IMR-90 (cell line): ENCODE measurements at regions not wholly inside any gene's neighbourhood (a gene's known extent, or its start where the extent isn't known, plus 50 kb on each side); places are given as distances from the start of the nearest gene placed in this dataset.

Experiments used
- ATAC-seq: fragments of 200-7000 bp; cut with Tn5 transposase; 2 replicates; pipeline ENCODE4 v1.9.1; 2020; ENCODE audit warnings: low read depth, mild to moderate bottlenecking, moderate library complexity
- BruUV-seq: library from RNA; stranded (reverse); fragments of 400-500 nt; replicated peaks from 2 replicates; lab custom pipeline; 2021; lab: Mats Ljungman, UMichigan
- CTCF ChIA-PET: fragments of 300-600 bp; formaldehyde crosslinking; extraction: SDS; loops from one replicate; lab custom pipeline; 2021; ENCODE audit warnings: antibody characterized with exemption; lab: Yijun Ruan, JAX
- POLR2A ChIA-PET: fragments of 300-600 bp; sonication (Branson Sonifier 250); formaldehyde crosslinking; loops from one replicate; lab custom pipeline; 2022; ENCODE audit warnings: antibody characterized with exemption; ENCODE audit not compliant: unreplicated experiment; lab: Charles Lee
- DNase-seq: peaks from one replicate; pipeline ENCODE4 v3.0.0; 2013
- H2AFZ ChIP-seq: replicated peaks from 2 replicates; pipeline ENCODE3; 2013; ENCODE audit warnings: low read length, mild to moderate bottlenecking; ENCODE audit not compliant: poor library complexity
- H2AK5ac ChIP-seq: 2 replicates; pipeline ENCODE4 v1.6.1; 2013; ENCODE audit warnings: low read depth, low read length, inconsistent platforms
- H2AK9ac ChIP-seq: replicated peaks from 2 replicates; pipeline ENCODE3; 2013; ENCODE audit warnings: mild to moderate bottlenecking, low read depth, low read length, moderate library complexity; ENCODE audit not compliant: poor library complexity
- H2BK120ac ChIP-seq: 2 replicates; pipeline ENCODE4 v1.6.1; 2013; ENCODE audit warnings: low read depth, low read length, inconsistent platforms
- H2BK15ac ChIP-seq: 3 replicates; pipeline ENCODE4 v1.6.1; 2013; ENCODE audit warnings: low read depth, low read length, inconsistent platforms
- H2BK20ac ChIP-seq: 2 replicates; pipeline ENCODE4 v1.6.1; 2013; ENCODE audit warnings: low read depth, mild to moderate bottlenecking, inconsistent platforms, low read length, moderate library complexity
- H2BK5ac ChIP-seq: 2 replicates; pipeline ENCODE4 v1.6.1; 2013; ENCODE audit warnings: mild to moderate bottlenecking, low read depth, low read length, inconsistent platforms; ENCODE audit not compliant: poor library complexity, severe bottlenecking
- H3K14ac ChIP-seq: replicated peaks from 2 replicates; pipeline ENCODE4 v1.6.1; 2013; ENCODE audit warnings: low read depth, low read length, inconsistent platforms
- H3K18ac ChIP-seq: 2 replicates; pipeline ENCODE4 v1.6.1; 2013; ENCODE audit warnings: low read depth, low read length, control low read depth
- H3K23ac ChIP-seq: 2 replicates; pipeline ENCODE4 v1.6.1; 2013; ENCODE audit warnings: low read depth, low read length, inconsistent platforms
- H3K27ac ChIP-seq: 2 replicates; pipeline ENCODE4 v1.5.1; 2013; ENCODE audit warnings: mild to moderate bottlenecking, control low read depth, low read length; ENCODE audit not compliant: insufficient read depth
- H3K27me3 ChIP-seq: 2 replicates; pipeline ENCODE4 v1.6.1; 2013; ENCODE audit warnings: low read length; ENCODE audit not compliant: control insufficient read depth, insufficient read depth
- H3K36me3 ChIP-seq: 2 replicates; pipeline ENCODE4 v1.6.1; 2013; ENCODE audit warnings: low read length, mixed read lengths; ENCODE audit not compliant: control insufficient read depth, insufficient read depth
- H3K4ac ChIP-seq: 2 replicates; pipeline ENCODE4 v1.6.1; 2013; ENCODE audit warnings: low read depth, low read length, inconsistent platforms
- H3K4me1 ChIP-seq: 2 replicates; pipeline ENCODE4 v1.6.1; 2013; ENCODE audit warnings: low read length, mixed read lengths; ENCODE audit not compliant: control insufficient read depth, insufficient read depth
- H3K4me2 ChIP-seq: 2 replicates; pipeline ENCODE4 v1.6.1; 2013; ENCODE audit warnings: low read depth, mild to moderate bottlenecking, control low read depth, low read length, moderate library complexity
- H3K4me3 ChIP-seq: 2 replicates; pipeline ENCODE4 v1.5.1; 2013; ENCODE audit warnings: low read depth, mild to moderate bottlenecking, control low read depth, low read length, moderate library complexity; ENCODE audit not compliant: insufficient read depth
- H3K56ac ChIP-seq: 2 replicates; pipeline ENCODE4 v1.6.1; 2013; ENCODE audit warnings: low read length, inconsistent platforms; ENCODE audit not compliant: insufficient read depth; ENCODE audit errors: extremely low read depth
- H3K79me1 ChIP-seq, 2 experiments: 2 replicates each; pipeline ENCODE4 v1.6.1; 2013; ENCODE audit warnings: low read length in 2 of 2, inconsistent platforms in 1 of 2, low read depth in 1 of 2
- H3K9ac ChIP-seq: 2 replicates; pipeline ENCODE4 v1.6.1; 2013; ENCODE audit warnings: low read depth, low read length, control low read depth
- H3K9me1 ChIP-seq: 2 replicates; pipeline ENCODE4 v1.6.1; 2013; ENCODE audit warnings: low read length, inconsistent platforms; ENCODE audit not compliant: insufficient read depth
- H3K9me3 ChIP-seq: 2 replicates; pipeline ENCODE4 v1.6.1; 2013; ENCODE audit warnings: low read length; ENCODE audit not compliant: control insufficient read depth, insufficient read depth
- H4K20me1 ChIP-seq: 2 replicates; pipeline ENCODE4 v1.6.1; 2013; ENCODE audit warnings: low read length, inconsistent platforms; ENCODE audit not compliant: insufficient read depth
- H4K5ac ChIP-seq: 2 replicates; pipeline ENCODE4 v1.6.1; 2013; ENCODE audit warnings: mild to moderate bottlenecking, low read depth, low read length, control low read depth
- H4K8ac ChIP-seq, 2 experiments: 2 replicates each; pipeline ENCODE4 v1.6.1; 2013; ENCODE audit warnings: low read depth in 2 of 2, low read length in 2 of 2, control low read depth in 1 of 2, inconsistent platforms in 1 of 2
- H4K91ac ChIP-seq: 2 replicates; pipeline ENCODE4 v1.6.1; 2013; ENCODE audit warnings: low read depth, low read length, inconsistent platforms; ENCODE audit not compliant: insufficient read depth
- CHD1 ChIP-seq: IDR thresholded peaks from 2 replicates; pipeline ENCODE4 v1.6.1; 2012; ENCODE audit warnings: low read depth, low read length, improper control_type of control experiment
- FOS ChIP-seq: fragments of 150-350 bp; IDR thresholded peaks from 2 replicates; pipeline ENCODE4 v1.6.1; 2016; ENCODE audit warnings: low read depth, low read length
- MAFK ChIP-seq: IDR thresholded peaks from 2 replicates; pipeline ENCODE4 v1.6.1; 2012; ENCODE audit warnings: low read depth, low read length, improper control_type of control experiment
- MAZ ChIP-seq: IDR thresholded peaks from 2 replicates; pipeline ENCODE4 v1.6.1; 2012; ENCODE audit warnings: low read depth, mild to moderate bottlenecking, low read length, improper control_type of control experiment, moderate library complexity, borderline replicate concordance
- NFE2L2 ChIP-seq: fragments of 150-350 bp; IDR thresholded peaks from 2 replicates; pipeline ENCODE4 v1.6.1; 2016; ENCODE audit warnings: low read depth, mild to moderate bottlenecking, low read length
- RAD21 ChIP-seq: IDR thresholded peaks from 2 replicates; pipeline ENCODE4 v1.6.1; 2012; ENCODE audit warnings: low read length, improper control_type of control experiment
- RCOR1 ChIP-seq: IDR thresholded peaks from 2 replicates; pipeline ENCODE4 v1.6.1; 2012; ENCODE audit warnings: mild to moderate bottlenecking, low read length, improper control_type of control experiment; ENCODE audit not compliant: insufficient replicate concordance
- RFX5 ChIP-seq: IDR thresholded peaks from 2 replicates; pipeline ENCODE4 v1.8.0; 2012; ENCODE audit warnings: low read depth, mild to moderate bottlenecking, low read length, moderate library complexity
- SMC3 ChIP-seq: fragments of 150-350 bp; IDR thresholded peaks from 2 replicates; pipeline ENCODE4 v1.6.1; 2016; ENCODE audit warnings: low read depth, mild to moderate bottlenecking, antibody characterized with exemption, low read length, moderate library complexity
- WGBS, 2 experiments: methylation state at CpG; one replicate each; pipeline versions ENCODE4 v1.1.5 to v1.1.7; 2013; ENCODE audit warnings: missing lambda C conversion rate in 2 of 2; ENCODE audit not compliant: insufficient read length in 1 of 2; ENCODE audit errors: extremely low coverage in 2 of 2; 5-methylcytosine and 5-hydroxymethylcytosine counted together
- dilution Hi-C: fragments of 300-500 bp; cut with HindIII; formaldehyde crosslinking; loops from one replicate; pipeline ENCODE4 v1.14.3; 2018; ENCODE audit warnings: low sequenced_read_pairs; ENCODE audit not compliant: unreplicated experiment
- in situ Hi-C: fragments of 300-500 bp; cut with MboI; formaldehyde crosslinking; loops from 3 replicates; pipeline ENCODE4 v1.14.3; 2019; ENCODE audit warnings: low sequenced_read_pairs, inconsistent platforms, mixed read lengths
- intact Hi-C: fragments of 100-400 bp; cut with micrococcal nuclease; formaldehyde crosslinking; loops from 2 replicates; pipeline ENCODE4 v1.10.0; 2022
- TF ChIP-seq, protein P1 (sequence below): fragments of 150-350 bp; IDR thresholded peaks from 2 replicates; pipeline ENCODE4 v1.6.1; 2017; ENCODE audit warnings: mild to moderate bottlenecking, antibody characterized with exemption, low read length, low read depth
- TF ChIP-seq, protein P2 (sequence below): conservative IDR thresholded peaks from 2 replicates; pipeline ENCODE4 v1.5.1; 2012; ENCODE audit warnings: mild to moderate bottlenecking, low read depth, low read length, improper control_type of control experiment

DNA sequence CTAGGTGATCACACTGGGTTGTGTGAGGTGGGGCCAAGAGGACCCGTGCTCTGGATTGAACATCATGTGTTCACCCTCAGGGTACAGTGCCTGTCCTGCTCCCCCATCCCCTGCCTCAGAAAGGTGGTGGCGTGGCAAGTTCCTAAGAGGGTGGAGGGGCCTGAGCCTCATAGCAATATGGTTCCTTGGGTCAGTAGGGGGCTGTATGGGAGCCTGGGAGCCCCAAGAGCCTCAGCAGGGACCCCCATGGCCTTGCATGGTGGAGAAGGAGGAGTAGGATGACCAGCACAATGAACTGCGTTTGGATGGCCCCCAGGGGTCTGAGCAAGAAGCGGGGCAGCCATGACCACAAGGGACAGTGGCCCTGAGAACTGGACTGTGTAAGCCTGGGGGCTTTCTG is 89.6 kb upstream of the SHB start:
- no peak overlapping the region for H2AFZ ChIP-seq
- no peak overlapping the region for H2AK9ac ChIP-seq
- H3K18ac ChIP-seq = no peak overlapping the region
- no peak overlapping the region for H3K27ac ChIP-seq
- no peaks in the 10 kb centered on the region for H4K20me1 ChIP-seq
- no peak overlapping the region for H3K56ac ChIP-seq
- H2BK5ac ChIP-seq = no peak overlapping the region
- intact Hi-C loops (no loop called here), in situ Hi-C loops (no loop called here), dilution Hi-C loops (no loop called here)
- H3K9me1 ChIP-seq = no peaks in the 10 kb centered on the region
- no peaks in the 10 kb centered on the region for H3K36me3 ChIP-seq
- ChIA-PET CTCF (interaction anchor here (3.2 kb wide), 1 partner anchor 71 kb away, joined by 16 read pairs; no protein-coding TSS in a partner anchor), POLR2A (no interaction called here)
- H4K8ac ChIP-seq = no peak overlapping the region
- H2BK20ac ChIP-seq = no peak overlapping the region
- no peak overlapping the region for H3K9ac ChIP-seq
- H3K4me2 ChIP-seq = no peak overlapping the region
- H3K9me3 ChIP-seq = no peaks in the 10 kb centered on the region
- no peaks in the 10 kb centered on the region for H3K4me1 ChIP-seq
- 60% methylated on average over 1 of the region's 4 CpGs; no CpG with 5 or more reads in 1 of the 2 experiments for WGBS, 2 experiments
- no peak overlapping the region for H4K91ac ChIP-seq
- no peak for DNase-seq
- TF ChIP-seq SMC3 (no peak), CHD1 (no peak), RCOR1 (no peak), FOS (no peak), MAZ (no peak), RFX5 (no peak), RAD21 (no peak), MAFK (no peak), NFE2L2 (no peak)
- TF ChIP-seq, protein P1, sequence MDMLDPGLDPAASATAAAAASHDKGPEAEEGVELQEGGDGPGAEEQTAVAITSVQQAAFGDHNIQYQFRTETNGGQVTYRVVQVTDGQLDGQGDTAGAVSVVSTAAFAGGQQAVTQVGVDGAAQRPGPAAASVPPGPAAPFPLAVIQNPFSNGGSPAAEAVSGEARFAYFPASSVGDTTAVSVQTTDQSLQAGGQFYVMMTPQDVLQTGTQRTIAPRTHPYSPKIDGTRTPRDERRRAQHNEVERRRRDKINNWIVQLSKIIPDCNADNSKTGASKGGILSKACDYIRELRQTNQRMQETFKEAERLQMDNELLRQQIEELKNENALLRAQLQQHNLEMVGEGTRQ = no peak
- TF ChIP-seq, protein P2, sequence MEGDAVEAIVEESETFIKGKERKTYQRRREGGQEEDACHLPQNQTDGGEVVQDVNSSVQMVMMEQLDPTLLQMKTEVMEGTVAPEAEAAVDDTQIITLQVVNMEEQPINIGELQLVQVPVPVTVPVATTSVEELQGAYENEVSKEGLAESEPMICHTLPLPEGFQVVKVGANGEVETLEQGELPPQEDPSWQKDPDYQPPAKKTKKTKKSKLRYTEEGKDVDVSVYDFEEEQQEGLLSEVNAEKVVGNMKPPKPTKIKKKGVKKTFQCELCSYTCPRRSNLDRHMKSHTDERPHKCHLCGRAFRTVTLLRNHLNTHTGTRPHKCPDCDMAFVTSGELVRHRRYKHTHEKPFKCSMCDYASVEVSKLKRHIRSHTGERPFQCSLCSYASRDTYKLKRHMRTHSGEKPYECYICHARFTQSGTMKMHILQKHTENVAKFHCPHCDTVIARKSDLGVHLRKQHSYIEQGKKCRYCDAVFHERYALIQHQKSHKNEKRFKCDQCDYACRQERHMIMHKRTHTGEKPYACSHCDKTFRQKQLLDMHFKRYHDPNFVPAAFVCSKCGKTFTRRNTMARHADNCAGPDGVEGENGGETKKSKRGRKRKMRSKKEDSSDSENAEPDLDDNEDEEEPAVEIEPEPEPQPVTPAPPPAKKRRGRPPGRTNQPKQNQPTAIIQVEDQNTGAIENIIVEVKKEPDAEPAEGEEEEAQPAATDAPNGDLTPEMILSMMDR = no peak
- H4K5ac ChIP-seq = no peak overlapping the region
- no peak overlapping the region for H3K4ac ChIP-seq
- no peak for ATAC-seq
- H3K14ac ChIP-seq = no peak overlapping the region
- no peak overlapping the region for H2BK15ac ChIP-seq
- H3K23ac ChIP-seq = no peak overlapping the region
- H3K4me3 ChIP-seq = no peak overlapping the region
- BruUV-seq = no TSS peak
- H3K27me3 ChIP-seq = peaks cover 14% of the 10 kb centered on the region
- H3K79me1 ChIP-seq = no peaks in the 10 kb centered on the region
- no peak overlapping the region for H2AK5ac ChIP-seq
- no peak overlapping the region for H2BK120ac ChIP-seq
